ENCODE measurements at regions not wholly inside any gene's neighbourhood (a gene's known extent, or its start where the extent isn't known, plus 50 kb on each side); places are given as distances from the start of the nearest gene placed in this dataset.
A peak's percentile ranks its signal among the peaks of the same experiment; 100 is the strongest.
"Not testable (repeated sequence)": the region's sequence is repeated elsewhere in the genome, so short reads cannot be mapped to it uniquely, and the experiment has no call there.

DNA sequence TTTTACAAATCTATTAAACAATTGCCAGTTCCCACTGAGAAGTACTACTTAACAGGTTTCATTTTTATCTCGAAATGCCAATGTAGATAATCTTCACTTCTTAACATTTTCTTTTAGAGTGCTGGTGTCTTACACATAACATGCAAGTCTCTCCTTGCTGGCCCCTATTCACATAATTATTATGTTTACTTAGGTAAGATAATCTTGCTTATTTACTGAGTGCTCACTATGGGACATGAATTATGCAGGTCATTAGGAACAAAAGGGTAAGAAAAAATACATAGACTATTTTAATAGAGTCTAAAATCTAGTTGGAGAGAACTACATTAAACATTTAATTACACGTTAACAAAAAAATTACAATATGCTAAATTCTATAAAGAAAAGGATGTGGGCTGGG is 328.4 kb downstream of the PRR16 start:
- no peaks in the 10 kb centered on the region for H3K36me3 ChIP-seq (replicated peaks; ENCODE audit: control insufficient read depth, insufficient read depth, low read length)
- H3K27me3 ChIP-seq (ENCODE audit: control insufficient read depth, insufficient read depth, low read length): no peaks in the 10 kb centered on the region
- no peak for DNase-seq
- no peak overlapping the region for H3K4me3 ChIP-seq (ENCODE audit: insufficient read depth, low read depth, low read length)

DNA sequence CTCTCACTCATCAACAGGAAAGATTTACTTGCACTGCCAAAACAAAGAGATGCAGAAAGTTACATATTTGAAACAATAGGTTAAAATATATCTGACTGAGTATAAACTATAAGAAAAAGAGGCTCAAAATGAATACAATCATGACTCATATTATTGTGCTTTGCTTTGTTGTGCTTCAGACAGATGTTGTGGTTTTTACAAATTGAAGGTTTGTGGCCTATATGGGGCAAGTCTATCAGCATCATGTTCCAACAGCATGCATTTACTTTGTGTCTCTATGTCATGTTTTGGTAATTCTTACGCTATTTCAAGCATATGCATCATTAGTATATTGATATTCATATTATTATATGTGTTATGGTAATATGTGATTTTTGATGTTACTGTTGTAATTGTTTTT is 330.0 kb downstream of the PRR16 start:
- no peaks in the 10 kb centered on the region for H3K36me3 ChIP-seq (replicated peaks; ENCODE audit: control insufficient read depth, insufficient read depth, low read length)
- no peak overlapping the region for H3K4me3 ChIP-seq (ENCODE audit: insufficient read depth, low read depth, low read length)
- H3K27me3 ChIP-seq (ENCODE audit: control insufficient read depth, insufficient read depth, low read length): no peaks in the 10 kb centered on the region
- no peak for DNase-seq

DNA sequence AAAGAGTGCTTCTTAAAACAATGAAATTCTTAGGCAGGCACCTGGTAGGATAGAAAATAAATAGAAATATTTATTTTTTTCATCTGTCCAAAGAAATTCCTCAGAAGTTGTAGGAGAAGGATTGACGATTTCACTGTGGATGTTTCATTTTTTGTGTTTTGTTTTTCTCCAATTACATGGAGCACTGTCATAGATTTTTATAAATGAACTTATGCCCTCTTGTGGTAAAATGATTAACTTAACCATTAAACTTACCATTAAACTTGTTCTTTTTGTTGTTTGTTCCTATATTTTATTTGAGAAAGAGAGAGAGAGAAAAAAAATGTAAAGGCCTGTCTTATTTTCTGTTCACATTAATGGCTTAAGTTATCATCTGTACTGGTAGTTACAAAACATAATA is 339.2 kb downstream of the PRR16 start:
- no peak for DNase-seq
- Histone ChIP-seq H3K36me3 (replicated peaks; ENCODE audit: control insufficient read depth, insufficient read depth, low read length) (no peaks in the 10 kb centered on the region), H3K4me3 (ENCODE audit: insufficient read depth, low read depth, low read length) (no peak overlapping the region), H3K27me3 (ENCODE audit: control insufficient read depth, insufficient read depth, low read length) (no peaks in the 10 kb centered on the region)

DNA sequence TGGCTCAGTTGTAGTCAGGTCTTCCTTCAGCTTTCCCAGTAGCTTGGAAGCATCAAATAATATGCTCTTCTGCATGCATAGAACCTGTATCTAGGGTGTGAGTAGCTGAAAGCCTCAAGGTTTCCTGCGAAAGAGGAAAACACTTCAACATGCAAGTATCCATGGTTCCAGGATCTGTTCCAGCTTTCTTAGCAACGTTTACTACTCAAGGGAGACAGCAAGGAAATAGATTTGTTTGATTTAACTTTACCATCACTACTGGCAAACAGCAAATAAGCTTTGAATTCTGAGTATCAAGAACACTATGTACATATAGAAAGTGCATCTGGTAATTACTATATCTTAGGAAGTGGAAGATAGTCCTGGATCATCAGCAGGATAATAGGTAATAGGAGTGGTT is 341.0 kb downstream of the PRR16 start:
- no peak for DNase-seq
- Histone ChIP-seq H3K4me3 (ENCODE audit: insufficient read depth, low read depth, low read length) (no peak overlapping the region), H3K27me3 (ENCODE audit: control insufficient read depth, insufficient read depth, low read length) (no peaks in the 10 kb centered on the region), H3K36me3 (replicated peaks; ENCODE audit: control insufficient read depth, insufficient read depth, low read length) (no peaks in the 10 kb centered on the region)

DNA sequence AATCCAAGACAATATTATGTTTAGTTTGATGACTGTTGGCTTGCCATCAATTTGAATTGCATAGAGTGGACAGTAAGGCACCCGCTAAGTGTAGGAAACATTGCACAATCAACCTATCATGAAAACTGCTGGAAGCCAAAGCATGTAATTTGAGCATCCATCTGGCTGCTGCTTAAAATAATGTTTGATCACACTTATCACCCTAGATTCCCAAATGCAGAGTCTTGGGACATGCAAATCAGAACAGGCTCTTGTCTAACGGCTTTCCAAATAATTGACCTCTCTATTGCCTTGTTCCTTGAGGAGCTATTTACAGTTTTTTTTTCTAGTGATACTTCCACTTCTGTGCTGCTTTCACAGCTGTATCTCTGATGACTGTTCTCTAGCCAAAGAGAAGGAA is 342.1 kb downstream of the PRR16 start:
- H3K4me3 ChIP-seq (ENCODE audit: insufficient read depth, low read depth, low read length): no peak overlapping the region
- no peak for DNase-seq
- no peaks in the 10 kb centered on the region for H3K36me3 ChIP-seq (replicated peaks; ENCODE audit: control insufficient read depth, insufficient read depth, low read length)
- H3K27me3 ChIP-seq (ENCODE audit: control insufficient read depth, insufficient read depth, low read length): no peaks in the 10 kb centered on the region

DNA sequence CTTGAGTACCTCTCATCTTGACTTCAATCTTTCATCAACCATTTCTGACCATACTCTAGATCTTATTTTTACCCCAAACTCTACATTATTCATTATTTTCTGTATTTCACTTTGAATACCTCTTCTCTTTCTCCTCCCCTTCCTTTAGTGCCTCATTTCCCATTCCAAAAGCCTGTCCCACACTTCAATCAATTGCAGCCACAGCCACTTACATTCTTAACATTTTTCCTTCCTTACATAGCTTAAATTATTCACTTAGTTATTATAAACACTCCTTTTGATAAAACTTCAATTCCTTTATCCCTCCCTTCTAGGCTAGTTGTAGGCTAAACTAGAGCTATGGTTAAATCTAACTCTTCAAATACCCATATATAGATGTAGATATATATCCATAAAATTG is 344.0 kb downstream of the PRR16 start:
- DNase-seq: no peak
- Histone ChIP-seq H3K4me3 (ENCODE audit: insufficient read depth, low read depth, low read length) (no peak overlapping the region), H3K36me3 (replicated peaks; ENCODE audit: control insufficient read depth, insufficient read depth, low read length) (no peaks in the 10 kb centered on the region), H3K27me3 (ENCODE audit: control insufficient read depth, insufficient read depth, low read length) (no peaks in the 10 kb centered on the region)

DNA sequence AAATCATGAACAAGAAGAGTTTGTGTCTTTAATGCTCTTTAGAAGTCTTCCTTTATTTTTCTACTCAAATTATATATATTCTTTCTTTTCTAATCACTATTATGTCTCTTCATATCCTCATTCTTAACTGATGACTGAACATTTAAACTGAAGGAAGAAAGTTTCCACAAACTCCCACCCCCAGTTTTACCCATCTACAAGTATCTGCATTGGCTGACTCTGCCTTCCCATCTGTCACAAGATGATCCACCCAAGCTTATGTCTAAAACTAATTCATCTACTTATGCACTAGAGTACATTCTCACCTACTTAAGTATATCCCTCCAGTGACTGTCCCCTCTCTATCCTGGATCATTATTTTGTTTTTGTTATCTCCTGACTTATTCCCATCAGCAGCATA is 344.5 kb downstream of the PRR16 start:
- no peak for DNase-seq
- no peaks in the 10 kb centered on the region for H3K36me3 ChIP-seq (replicated peaks; ENCODE audit: control insufficient read depth, insufficient read depth, low read length)
- H3K4me3 ChIP-seq (ENCODE audit: insufficient read depth, low read depth, low read length): no peak overlapping the region
- no peaks in the 10 kb centered on the region for H3K27me3 ChIP-seq (ENCODE audit: control insufficient read depth, insufficient read depth, low read length)

DNA sequence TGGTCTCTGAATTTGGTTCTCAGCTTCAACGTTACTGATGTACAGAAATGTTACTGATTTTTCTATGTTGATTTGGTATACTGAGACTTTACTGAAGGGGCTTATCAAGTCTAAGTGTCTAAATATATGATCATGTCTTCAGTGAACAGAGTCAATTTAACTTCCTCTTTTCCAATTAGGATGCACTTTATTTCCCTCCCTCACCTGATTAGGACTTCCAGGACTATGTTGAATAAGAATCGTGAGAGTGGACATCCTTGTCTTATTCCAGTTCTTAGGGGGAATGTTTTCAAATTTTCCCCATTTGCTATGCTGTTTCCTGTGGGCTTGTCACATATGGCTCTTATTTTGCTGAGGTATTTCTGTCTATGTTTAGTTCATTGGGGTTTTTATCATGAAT is 349.5 kb downstream of the PRR16 start:
- H3K4me3 ChIP-seq (ENCODE audit: insufficient read depth, low read depth, low read length): no peak overlapping the region
- no peak for DNase-seq
- no peaks in the 10 kb centered on the region for H3K36me3 ChIP-seq (replicated peaks; ENCODE audit: control insufficient read depth, insufficient read depth, low read length)
- H3K27me3 ChIP-seq (ENCODE audit: control insufficient read depth, insufficient read depth, low read length): no peaks in the 10 kb centered on the region

DNA sequence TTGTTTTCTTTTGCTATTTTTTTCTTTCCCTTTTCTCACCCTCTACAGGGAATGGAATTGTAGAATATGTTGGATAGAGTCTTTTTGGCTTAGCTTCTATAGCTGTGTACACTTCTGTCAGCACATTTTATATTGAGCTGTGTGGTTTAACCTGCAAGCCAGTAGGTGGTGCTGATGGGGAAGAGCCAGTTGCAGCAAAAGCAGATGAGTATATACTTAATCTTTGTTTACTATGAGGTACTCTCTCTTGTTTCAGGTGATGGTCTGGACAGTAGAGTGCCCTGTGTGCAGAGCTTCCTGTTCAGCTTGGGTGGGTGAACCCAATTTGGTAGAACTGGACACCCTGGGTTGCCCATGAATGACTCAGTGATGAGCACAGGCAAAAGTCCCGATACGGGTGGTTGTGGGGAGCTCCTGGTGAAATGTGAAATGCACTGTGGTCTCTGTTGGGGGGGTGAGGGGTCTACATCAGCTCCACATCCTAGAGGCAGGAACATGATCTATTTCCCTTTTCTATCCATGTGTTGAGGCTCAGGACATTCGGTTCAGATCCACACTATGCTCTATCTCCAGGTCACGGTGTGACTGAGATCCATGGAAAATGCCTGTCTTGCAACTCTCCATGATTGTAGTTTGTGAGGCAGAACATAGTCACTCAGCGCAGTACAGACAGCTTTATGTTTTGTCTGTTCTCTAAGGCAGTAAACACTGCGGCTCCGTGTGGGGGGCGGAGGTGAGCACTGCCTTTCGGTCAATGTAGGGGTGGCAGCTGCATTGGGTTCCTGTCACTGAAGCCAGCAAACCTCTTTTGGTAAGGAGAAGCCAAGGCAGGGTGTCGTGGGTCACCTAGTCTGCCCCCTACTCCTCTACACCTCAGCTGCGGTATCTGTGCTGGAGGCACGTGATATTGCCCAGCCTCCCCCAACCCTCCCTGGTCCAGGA is 353.2 kb downstream of the PRR16 start:
- H3K27me3 ChIP-seq (ENCODE audit: control insufficient read depth, insufficient read depth, low read length): no peaks in the 10 kb centered on the region
- H3K36me3 ChIP-seq (replicated peaks; ENCODE audit: control insufficient read depth, insufficient read depth, low read length): no peaks in the 10 kb centered on the region
- DNase-seq: no peak
- H3K4me3 ChIP-seq (ENCODE audit: insufficient read depth, low read depth, low read length): no peak overlapping the region

DNA sequence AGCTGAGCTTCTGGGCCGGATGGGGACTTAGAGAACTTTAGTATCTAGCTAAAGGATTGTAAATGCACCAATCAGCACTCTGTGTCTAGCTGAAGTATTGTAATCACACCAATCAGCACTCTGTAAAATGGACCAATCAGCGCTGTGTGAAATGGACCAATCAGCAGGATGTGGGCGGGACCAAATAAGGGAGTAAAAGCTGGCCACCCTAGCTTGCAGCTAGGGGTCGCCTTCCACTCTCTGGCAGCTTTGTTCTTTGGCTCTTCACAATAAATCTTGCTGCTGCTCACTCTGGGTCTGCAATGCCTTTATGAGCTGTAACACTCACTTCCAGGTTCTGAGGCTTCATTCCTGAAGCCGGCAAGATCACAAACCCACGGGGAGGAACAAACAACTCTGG is 354.0 kb downstream of the PRR16 start:
- no peak overlapping the region for H3K4me3 ChIP-seq (ENCODE audit: insufficient read depth, low read depth, low read length)
- DNase-seq: no peak
- no peaks in the 10 kb centered on the region for H3K27me3 ChIP-seq (ENCODE audit: control insufficient read depth, insufficient read depth, low read length)
- H3K36me3 ChIP-seq (replicated peaks; ENCODE audit: control insufficient read depth, insufficient read depth, low read length): no peaks in the 10 kb centered on the region

DNA sequence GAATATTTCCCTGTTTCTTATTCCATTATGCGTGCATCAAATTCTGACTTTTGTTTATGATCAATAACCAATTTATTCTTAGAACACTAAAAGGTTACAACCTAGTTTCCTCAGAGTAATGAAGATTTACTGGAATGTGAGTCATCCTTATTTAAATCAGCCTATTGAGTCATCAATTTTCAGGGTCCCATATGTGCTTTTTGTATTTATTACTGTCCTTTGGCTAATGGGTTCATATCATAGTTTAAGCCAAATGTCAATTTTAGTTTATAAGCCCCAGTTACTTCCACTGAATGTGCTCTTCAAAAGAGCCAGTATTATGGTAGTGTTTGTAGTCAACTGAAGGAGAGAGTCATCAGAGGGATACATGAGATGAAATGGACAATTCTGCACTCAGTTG is 359.2 kb downstream of the PRR16 start:
- no peak overlapping the region for H3K4me3 ChIP-seq (ENCODE audit: insufficient read depth, low read depth, low read length)
- no peaks in the 10 kb centered on the region for H3K27me3 ChIP-seq (ENCODE audit: control insufficient read depth, insufficient read depth, low read length)
- no peaks in the 10 kb centered on the region for H3K36me3 ChIP-seq (replicated peaks; ENCODE audit: control insufficient read depth, insufficient read depth, low read length)
- no peak for DNase-seq

DNA sequence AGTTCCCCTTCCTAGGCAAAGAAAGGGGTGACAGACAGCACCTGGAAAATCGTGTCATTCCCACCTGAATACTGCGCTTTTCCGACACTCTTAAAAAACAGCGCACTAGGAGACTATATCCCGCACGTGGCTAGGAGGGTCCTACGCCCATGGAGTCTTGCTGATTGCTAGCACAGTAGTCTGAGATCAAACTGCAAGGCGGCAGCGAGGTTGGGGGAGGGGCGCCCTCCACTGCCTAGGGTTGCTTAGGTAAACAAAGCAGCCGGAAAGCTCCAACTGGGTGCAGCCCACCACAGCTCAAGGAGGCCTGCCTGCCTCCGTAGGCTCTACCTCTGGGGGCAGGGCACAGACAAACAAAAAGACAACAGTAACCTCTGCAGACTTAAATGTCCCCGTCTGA is 367.5 kb downstream of the PRR16 start:
- H3K36me3 ChIP-seq (replicated peaks; ENCODE audit: control insufficient read depth, insufficient read depth, low read length); DNase-seq; H3K27me3 ChIP-seq (ENCODE audit: control insufficient read depth, insufficient read depth, low read length): not testable (repeated sequence)
- peak overlapping the region; percentile 2 for H3K4me3 ChIP-seq (ENCODE audit: insufficient read depth, low read depth, low read length)

DNA sequence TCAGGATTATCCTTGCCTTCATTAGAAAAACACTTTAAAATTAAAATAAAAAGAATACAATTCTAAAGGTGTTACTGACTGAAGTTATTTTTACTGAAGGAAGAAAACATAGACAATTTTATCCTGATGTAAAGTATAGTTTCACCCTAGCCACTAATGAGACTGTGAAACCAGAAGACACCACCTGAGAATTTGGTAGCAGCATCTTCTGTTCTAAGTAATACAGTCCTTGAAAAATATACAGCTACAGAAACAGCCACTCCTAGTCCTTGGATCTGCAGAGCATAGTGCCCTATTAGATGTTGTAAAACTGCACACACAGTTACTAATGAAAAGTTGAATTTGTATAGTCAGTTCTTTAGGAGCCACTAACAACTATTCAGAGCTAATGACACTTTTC is 377.7 kb downstream of the PRR16 start:
- Histone ChIP-seq H3K36me3 (replicated peaks; ENCODE audit: control insufficient read depth, insufficient read depth, low read length) (no peaks in the 10 kb centered on the region), H3K27me3 (ENCODE audit: control insufficient read depth, insufficient read depth, low read length) (no peaks in the 10 kb centered on the region), H3K4me3 (ENCODE audit: insufficient read depth, low read depth, low read length) (no peak overlapping the region)
- DNase-seq: no peak

DNA sequence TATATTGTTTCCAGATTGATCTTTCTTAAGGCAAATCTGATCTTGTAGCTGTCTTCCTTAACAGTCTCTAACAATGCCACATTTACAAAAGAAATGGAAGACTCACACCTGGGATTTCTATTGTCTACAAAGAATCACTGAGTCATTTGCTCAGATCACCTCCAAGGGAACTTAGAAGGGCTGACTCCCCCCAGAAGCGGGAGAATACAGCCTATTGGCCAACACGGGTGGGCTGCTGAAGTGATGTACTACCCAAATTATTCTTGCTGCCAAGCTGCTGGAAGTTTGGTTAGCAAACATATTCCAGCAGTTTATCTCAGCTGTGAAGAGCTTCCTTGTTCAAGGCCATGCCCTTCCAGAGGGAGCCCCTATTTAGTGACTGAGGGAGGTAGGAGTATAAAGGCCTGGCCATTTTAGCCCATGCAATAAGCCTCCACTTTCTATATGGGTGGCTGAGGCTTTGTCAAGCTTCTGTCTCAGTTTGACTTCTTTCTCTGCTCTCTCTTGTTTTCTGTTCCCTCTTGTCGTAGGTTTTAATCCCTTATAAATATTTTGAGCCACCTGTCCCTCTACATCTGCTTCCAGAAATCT is 379.4 kb downstream of the PRR16 start:
- no peak for DNase-seq
- Histone ChIP-seq H3K4me3 (ENCODE audit: insufficient read depth, low read depth, low read length) (no peak overlapping the region), H3K27me3 (ENCODE audit: control insufficient read depth, insufficient read depth, low read length) (no peaks in the 10 kb centered on the region), H3K36me3 (replicated peaks; ENCODE audit: control insufficient read depth, insufficient read depth, low read length) (no peaks in the 10 kb centered on the region)

DNA sequence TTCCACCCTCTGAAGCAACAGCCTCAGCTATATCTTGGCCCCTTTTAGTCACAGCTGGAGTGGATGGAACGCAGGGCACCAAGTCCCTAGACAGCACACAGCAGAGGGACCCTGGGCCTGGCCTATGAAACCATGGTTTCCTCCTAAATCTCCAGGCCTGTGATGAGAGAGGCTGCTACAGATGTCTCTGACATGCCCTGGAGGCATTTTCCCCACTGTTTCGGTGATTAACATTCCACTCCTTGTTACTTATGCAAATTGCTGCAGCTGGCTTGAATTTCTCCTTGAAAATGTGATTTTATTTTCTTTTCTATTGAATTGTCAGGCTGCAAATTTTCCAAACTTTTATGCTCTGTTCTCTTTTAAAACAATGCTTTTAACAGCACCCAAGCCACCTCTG is 384.8 kb downstream of the PRR16 start:
- no peaks in the 10 kb centered on the region for H3K36me3 ChIP-seq (replicated peaks; ENCODE audit: control insufficient read depth, insufficient read depth, low read length)
- H3K4me3 ChIP-seq (ENCODE audit: insufficient read depth, low read depth, low read length): no peak overlapping the region
- H3K27me3 ChIP-seq (ENCODE audit: control insufficient read depth, insufficient read depth, low read length): peaks cover 9% of the 10 kb centered on the region
- DNase-seq: no peak
